ENCODE measurements at regions not wholly inside any gene's neighbourhood (a gene's known extent, or its start where the extent isn't known, plus 50 kb on each side); places are given as distances from the start of the nearest gene placed in this dataset.

- H3K4me2 ChIP-seq (ENCODE audit: low read depth, low read length, poor library complexity, severe bottlenecking), result no peak overlapping the region
- H3K79me2 ChIP-seq (ENCODE audit: low read length), result no peaks in the 10 kb centered on the region
- no peaks in the 10 kb centered on the region for H3K36me3 ChIP-seq (ENCODE audit: insufficient read depth, low read length)
- no peaks in the 10 kb centered on the region for H3K4me1 ChIP-seq (ENCODE audit: low read length)
- H3K27me3 ChIP-seq (ENCODE audit: low read length), result no peaks in the 10 kb centered on the region
- 0 out of 2 replicates have a peak, but pooled peaks cover 4% of the 10 kb centered on the region for H3K9me2 ChIP-seq (replicated peaks; ENCODE audit: insufficient read depth, low read length)
- no peak for DNase-seq
- H3K4me3 ChIP-seq (ENCODE audit: low read length), result no peak overlapping the region
- H3K27ac ChIP-seq (ENCODE audit: low read length), result no peak overlapping the region
- no peak overlapping the region for H2AFZ ChIP-seq (ENCODE audit: low read length)
- H4K20me1 ChIP-seq (ENCODE audit: insufficient read depth, low read depth, low read length), result no peaks in the 10 kb centered on the region
- H3K9me3 ChIP-seq (ENCODE audit: low read length), result peaks cover 10% of the 10 kb centered on the region; the same call in 1 of the 2 replicates
- H3K9ac ChIP-seq (ENCODE audit: low read length), result no peak overlapping the region
Observed at GRCh38 chrX:95893636-95894035, 791.0 kb upstream of the DIAPH2 start.

- no peak overlapping the region for H3K4me3 ChIP-seq (ENCODE audit: low read length)
- H2AFZ ChIP-seq (ENCODE audit: low read length), result no peak overlapping the region
- no peaks in the 10 kb centered on the region for H4K20me1 ChIP-seq (ENCODE audit: insufficient read depth, low read depth, low read length)
- no peak overlapping the region for H3K27ac ChIP-seq (ENCODE audit: low read length)
- no peaks in the 10 kb centered on the region for H3K79me2 ChIP-seq (ENCODE audit: low read length)
- H3K9me3 ChIP-seq (ENCODE audit: low read length), result peaks cover 4% of the 10 kb centered on the region; the same call in 1 of the 2 replicates
- no peaks in the 10 kb centered on the region for H3K27me3 ChIP-seq (ENCODE audit: low read length)
- H3K36me3 ChIP-seq (ENCODE audit: insufficient read depth, low read length), result no peaks in the 10 kb centered on the region
- H3K9me2 ChIP-seq (replicated peaks; ENCODE audit: insufficient read depth, low read length), result no peaks in the 10 kb centered on the region
- H3K9ac ChIP-seq (ENCODE audit: low read length), result no peak overlapping the region
- no peak for DNase-seq
- H3K4me1 ChIP-seq (ENCODE audit: low read length), result no peaks in the 10 kb centered on the region
- H3K4me2 ChIP-seq (ENCODE audit: low read depth, low read length, poor library complexity, severe bottlenecking), result no peak overlapping the region
Observed at GRCh38 chrX:95903490-95903889, 781.2 kb upstream of the DIAPH2 start.

GRCh38 chrX:95903975-95904374 is 780.7 kb upstream of the DIAPH2 start:
- H3K36me3 ChIP-seq (ENCODE audit: insufficient read depth, low read length), result no peaks in the 10 kb centered on the region
- H4K20me1 ChIP-seq (ENCODE audit: insufficient read depth, low read depth, low read length), result no peaks in the 10 kb centered on the region
- H3K9me3 ChIP-seq (ENCODE audit: low read length), result 0 out of 2 replicates have a peak, but pooled peaks cover 4% of the 10 kb centered on the region
- H2AFZ ChIP-seq (ENCODE audit: low read length), result no peak overlapping the region
- H3K9ac ChIP-seq (ENCODE audit: low read length), result no peak overlapping the region
- no peaks in the 10 kb centered on the region for H3K27me3 ChIP-seq (ENCODE audit: low read length)
- H3K9me2 ChIP-seq (replicated peaks; ENCODE audit: insufficient read depth, low read length), result no peaks in the 10 kb centered on the region
- H3K79me2 ChIP-seq (ENCODE audit: low read length), result no peaks in the 10 kb centered on the region
- H3K4me1 ChIP-seq (ENCODE audit: low read length), result no peaks in the 10 kb centered on the region
- DNase-seq, result no peak
- H3K4me3 ChIP-seq (ENCODE audit: low read length), result no peak overlapping the region
- H3K27ac ChIP-seq (ENCODE audit: low read length), result no peak overlapping the region
- H3K4me2 ChIP-seq (ENCODE audit: low read depth, low read length, poor library complexity, severe bottlenecking), result no peak overlapping the region

- Histone ChIP-seq H3K9me2 (replicated peaks; ENCODE audit: insufficient read depth, low read length) (no peaks in the 10 kb centered on the region), H3K27me3 (ENCODE audit: low read length) (no peaks in the 10 kb centered on the region), H3K9ac (ENCODE audit: low read length) (no peak overlapping the region), H3K27ac (ENCODE audit: low read length) (no peak overlapping the region), H3K4me2 (ENCODE audit: low read depth, low read length, poor library complexity, severe bottlenecking) (no peak overlapping the region), H3K4me3 (ENCODE audit: low read length) (no peak overlapping the region), H3K9me3 (ENCODE audit: low read length) (0 out of 2 replicates have a peak, but pooled peaks cover 4% of the 10 kb centered on the region), H4K20me1 (ENCODE audit: insufficient read depth, low read depth, low read length) (no peaks in the 10 kb centered on the region), H3K4me1 (ENCODE audit: low read length) (no peaks in the 10 kb centered on the region), H3K36me3 (ENCODE audit: insufficient read depth, low read length) (no peaks in the 10 kb centered on the region), H3K79me2 (ENCODE audit: low read length) (no peaks in the 10 kb centered on the region), H2AFZ (ENCODE audit: low read length) (no peak overlapping the region)
- no peak for DNase-seq
Observed at GRCh38 chrX:95907081-95907480, 777.6 kb upstream of the DIAPH2 start.

GRCh38 chrX:95911062-95911461 is 773.6 kb upstream of the DIAPH2 start:
- no peaks in the 10 kb centered on the region for H3K79me2 ChIP-seq (ENCODE audit: low read length)
- no peaks in the 10 kb centered on the region for H3K27me3 ChIP-seq (ENCODE audit: low read length)
- no peak overlapping the region for H2AFZ ChIP-seq (ENCODE audit: low read length)
- H3K9ac ChIP-seq (ENCODE audit: low read length), result no peak overlapping the region
- peaks cover 4% of the 10 kb centered on the region; the same call in 1 of the 2 replicates for H3K9me3 ChIP-seq (ENCODE audit: low read length)
- no peak overlapping the region for H3K4me3 ChIP-seq (ENCODE audit: low read length)
- H3K9me2 ChIP-seq (replicated peaks; ENCODE audit: insufficient read depth, low read length), result no peaks in the 10 kb centered on the region
- H3K36me3 ChIP-seq (ENCODE audit: insufficient read depth, low read length), result no peaks in the 10 kb centered on the region
- no peaks in the 10 kb centered on the region for H3K4me1 ChIP-seq (ENCODE audit: low read length)
- H3K27ac ChIP-seq (ENCODE audit: low read length), result no peak overlapping the region
- no peak overlapping the region for H3K4me2 ChIP-seq (ENCODE audit: low read depth, low read length, poor library complexity, severe bottlenecking)
- no peak for DNase-seq
- no peaks in the 10 kb centered on the region for H4K20me1 ChIP-seq (ENCODE audit: insufficient read depth, low read depth, low read length)

GRCh38 chrX:95919605-95920004 is 765.0 kb upstream of the DIAPH2 start:
- no peak for DNase-seq
- no peak overlapping the region for H3K4me2 ChIP-seq (ENCODE audit: low read depth, low read length, poor library complexity, severe bottlenecking)
- no peak overlapping the region for H3K4me3 ChIP-seq (ENCODE audit: low read length)
- no peaks in the 10 kb centered on the region for H4K20me1 ChIP-seq (ENCODE audit: insufficient read depth, low read depth, low read length)
- no peaks in the 10 kb centered on the region for H3K4me1 ChIP-seq (ENCODE audit: low read length)
- H3K27ac ChIP-seq (ENCODE audit: low read length), result no peak overlapping the region
- no peaks in the 10 kb centered on the region for H3K27me3 ChIP-seq (ENCODE audit: low read length)
- peaks cover 10% of the 10 kb centered on the region; the same call in 1 of the 2 replicates for H3K9me3 ChIP-seq (ENCODE audit: low read length)
- no peak overlapping the region for H2AFZ ChIP-seq (ENCODE audit: low read length)
- no peaks in the 10 kb centered on the region for H3K36me3 ChIP-seq (ENCODE audit: insufficient read depth, low read length)
- H3K79me2 ChIP-seq (ENCODE audit: low read length), result no peaks in the 10 kb centered on the region
- no peaks in the 10 kb centered on the region for H3K9me2 ChIP-seq (replicated peaks; ENCODE audit: insufficient read depth, low read length)
- no peak overlapping the region for H3K9ac ChIP-seq (ENCODE audit: low read length)

- Histone ChIP-seq H3K4me2 (ENCODE audit: low read depth, low read length, poor library complexity, severe bottlenecking) (no peak overlapping the region), H3K27me3 (ENCODE audit: low read length) (no peaks in the 10 kb centered on the region), H4K20me1 (ENCODE audit: insufficient read depth, low read depth, low read length) (no peaks in the 10 kb centered on the region), H3K9me2 (replicated peaks; ENCODE audit: insufficient read depth, low read length) (no peaks in the 10 kb centered on the region), H3K79me2 (ENCODE audit: low read length) (no peaks in the 10 kb centered on the region), H3K36me3 (ENCODE audit: insufficient read depth, low read length) (no peaks in the 10 kb centered on the region), H3K9me3 (ENCODE audit: low read length) (peaks cover 16% of the 10 kb centered on the region), H3K9ac (ENCODE audit: low read length) (no peak overlapping the region), H3K4me3 (ENCODE audit: low read length) (no peak overlapping the region), H3K4me1 (ENCODE audit: low read length) (no peaks in the 10 kb centered on the region), H2AFZ (ENCODE audit: low read length) (no peak overlapping the region), H3K27ac (ENCODE audit: low read length) (no peak overlapping the region)
- no peak for DNase-seq
Observed at GRCh38 chrX:95945528-95945927, 739.1 kb upstream of the DIAPH2 start.

GRCh38 chrX:95949588-95949987 is 735.1 kb upstream of the DIAPH2 start:
- no peak for DNase-seq
- H4K20me1 ChIP-seq (ENCODE audit: insufficient read depth, low read depth, low read length), result no peaks in the 10 kb centered on the region
- H3K79me2 ChIP-seq (ENCODE audit: low read length), result no peaks in the 10 kb centered on the region
- H3K27ac ChIP-seq (ENCODE audit: low read length), result no peak overlapping the region
- no peak overlapping the region for H3K4me2 ChIP-seq (ENCODE audit: low read depth, low read length, poor library complexity, severe bottlenecking)
- H2AFZ ChIP-seq (ENCODE audit: low read length), result no peak overlapping the region
- no peaks in the 10 kb centered on the region for H3K27me3 ChIP-seq (ENCODE audit: low read length)
- no peaks in the 10 kb centered on the region for H3K4me1 ChIP-seq (ENCODE audit: low read length)
- H3K36me3 ChIP-seq (ENCODE audit: insufficient read depth, low read length), result no peaks in the 10 kb centered on the region
- no peaks in the 10 kb centered on the region for H3K9me2 ChIP-seq (replicated peaks; ENCODE audit: insufficient read depth, low read length)
- no peak overlapping the region for H3K4me3 ChIP-seq (ENCODE audit: low read length)
- no peak overlapping the region for H3K9ac ChIP-seq (ENCODE audit: low read length)
- 0 out of 2 replicates have a peak, but pooled peaks cover 5% of the 10 kb centered on the region for H3K9me3 ChIP-seq (ENCODE audit: low read length)

- Histone ChIP-seq H3K4me2 (ENCODE audit: low read depth, low read length, poor library complexity, severe bottlenecking) (no peak overlapping the region), H4K20me1 (ENCODE audit: insufficient read depth, low read depth, low read length) (no peaks in the 10 kb centered on the region), H3K9ac (ENCODE audit: low read length) (no peak overlapping the region), H3K9me2 (replicated peaks; ENCODE audit: insufficient read depth, low read length) (no peaks in the 10 kb centered on the region), H2AFZ (ENCODE audit: low read length) (no peak overlapping the region), H3K4me1 (ENCODE audit: low read length) (no peaks in the 10 kb centered on the region), H3K79me2 (ENCODE audit: low read length) (no peaks in the 10 kb centered on the region), H3K9me3 (ENCODE audit: low read length) (peaks cover 5% of the 10 kb centered on the region; the same call in 1 of the 2 replicates), H3K36me3 (ENCODE audit: insufficient read depth, low read length) (no peaks in the 10 kb centered on the region), H3K4me3 (ENCODE audit: low read length) (no peak overlapping the region), H3K27ac (ENCODE audit: low read length) (no peak overlapping the region), H3K27me3 (ENCODE audit: low read length) (no peaks in the 10 kb centered on the region)
- no peak for DNase-seq
Observed at GRCh38 chrX:95950679-95951078, 734.0 kb upstream of the DIAPH2 start.

All from Karpas-422 (cell line).